G401 (cell line): ENCODE measurements at regions not wholly inside any gene's neighbourhood (a gene's known extent, or its start where the extent isn't known, plus 50 kb on each side); places are given as distances from the start of the nearest gene placed in this dataset.
A peak's percentile ranks its signal among the peaks of the same experiment; 100 is the strongest.

ENCODE experiments used
- DNase-seq: peaks from one replicate; pipeline ENCODE4 v3.0.0-alpha.2; 2015; ENCODE audit warnings: low spot score
- in situ Hi-C: cut with HindIII; loops from 2 replicates; pipeline ENCODE4 v1.10.0; 2016; ENCODE audit warnings: low sequenced_read_pairs, mixed read lengths

GRCh38 chr9:118522093-118523028, 818.2 kb downstream of the TLR4 start:
- peak; percentile 54 for DNase-seq
- in situ Hi-C loops, result no loop called here

- in situ Hi-C loops, result no loop called here
- DNase-seq, result no peak
Observed at GRCh38 chr9:118527261-118527660, 823.1 kb downstream of the TLR4 start.

- no peak for DNase-seq
- in situ Hi-C loops, result no loop called here
Observed at GRCh38 chr9:118529210-118529609, 825.0 kb downstream of the TLR4 start.

- in situ Hi-C loops, result no loop called here
- no peak for DNase-seq
Observed at GRCh38 chr9:118529624-118530214, 825.5 kb downstream of the TLR4 start.

GRCh38 chr9:118532592-118532991, 828.4 kb downstream of the TLR4 start:
- in situ Hi-C loops, result no loop called here
- DNase-seq, result no peak

- in situ Hi-C loops, result no loop called here
- no peak for DNase-seq
Observed at GRCh38 chr9:118533101-118533500, 828.9 kb downstream of the TLR4 start.

- in situ Hi-C loops, result no loop called here
- DNase-seq, result no peak
Observed at GRCh38 chr9:118533850-118534249, 829.6 kb downstream of the TLR4 start.

- in situ Hi-C loops, result no loop called here
- DNase-seq, result no peak
Observed at GRCh38 chr9:118536153-118536552, 832.0 kb downstream of the TLR4 start.

- in situ Hi-C loops, result no loop called here
- DNase-seq, result no peak
Observed at GRCh38 chr9:118538959-118539358, 830.3 kb downstream of the BRINP1 start.

- in situ Hi-C loops, result no loop called here
Observed at GRCh38 chr9:118553465-118553864, 815.8 kb downstream of the BRINP1 start.

GRCh38 chr9:118554987-118555386, 814.2 kb downstream of the BRINP1 start:
- in situ Hi-C loops, result no loop called here
- DNase-seq, result no peak

More at GRCh38 chr9:118553465-118553864, 815.8 kb downstream of the BRINP1 start:
- no peak for DNase-seq

- DNase-seq, result no peak
Observed at GRCh38 chr9:118558026-118558425, 811.2 kb downstream of the BRINP1 start.

GRCh38 chr9:118558891-118559290, 810.3 kb downstream of the BRINP1 start:
- DNase-seq, result no peak
- in situ Hi-C loops, result no loop called here

More at GRCh38 chr9:118558026-118558425, 811.2 kb downstream of the BRINP1 start:
- in situ Hi-C loops, result no loop called here

GRCh38 chr9:118561051-118561450, 808.2 kb downstream of the BRINP1 start:
- in situ Hi-C loops, result no loop called here

GRCh38 chr9:118563677-118564076, 805.6 kb downstream of the BRINP1 start:
- DNase-seq, result no peak
- in situ Hi-C loops, result no loop called here

More at GRCh38 chr9:118561051-118561450, 808.2 kb downstream of the BRINP1 start:
- no peak for DNase-seq

- DNase-seq, result no peak
- in situ Hi-C loops, result no loop called here
Observed at GRCh38 chr9:118567861-118568260, 801.4 kb downstream of the BRINP1 start.

- in situ Hi-C loops, result no loop called here
- no peak for DNase-seq
Observed at GRCh38 chr9:118568704-118569103, 800.5 kb downstream of the BRINP1 start.

- no peak for DNase-seq
- in situ Hi-C loops, result no loop called here
Observed at GRCh38 chr9:118569148-118569547, 800.1 kb downstream of the BRINP1 start.

GRCh38 chr9:118570066-118570465, 799.2 kb downstream of the BRINP1 start:
- DNase-seq, result peak; percentile 53
- in situ Hi-C loops, result no loop called here

- DNase-seq, result no peak
- in situ Hi-C loops, result no loop called here
Observed at GRCh38 chr9:118575341-118576070, 793.7 kb downstream of the BRINP1 start.
